HG02973 (cell line): ENCODE measurements at regions not wholly inside any gene's neighbourhood (a gene's known extent, or its start where the extent isn't known, plus 50 kb on each side); places are given as distances from the start of the nearest gene placed in this dataset.

Experiments used
- ATAC-seq: cut with Tn5 transposase; IDR thresholded peaks from one replicate; pipeline ENCODE4 v1.9.1; 2021; ENCODE audit warnings: moderate library complexity; ENCODE audit not compliant: unreplicated experiment

GRCh38 chr12:65651060-65651459, 173.2 kb upstream of the HMGA2 start:
- no peak for ATAC-seq

GRCh38 chr12:65653321-65653720, 171.0 kb upstream of the HMGA2 start:
- ATAC-seq: no peak

- ATAC-seq: no peak
Measured at GRCh38 chr12:65653946-65654629, 170.2 kb upstream of the HMGA2 start.

- no peak for ATAC-seq
Measured at GRCh38 chr12:65655074-65655493, 169.2 kb upstream of the HMGA2 start.

- ATAC-seq: no peak
Measured at GRCh38 chr12:65656156-65656882, 168.0 kb upstream of the HMGA2 start.

GRCh38 chr12:65656891-65657351, 167.4 kb upstream of the HMGA2 start:
- ATAC-seq: no peak

GRCh38 chr12:65657635-65658034, 166.6 kb upstream of the HMGA2 start:
- no peak for ATAC-seq

- no peak for ATAC-seq
Measured at GRCh38 chr12:65658360-65658759, 165.9 kb upstream of the HMGA2 start.

GRCh38 chr12:65659681-65660080, 164.6 kb upstream of the HMGA2 start:
- ATAC-seq: no peak

- ATAC-seq: no peak
Measured at GRCh38 chr12:65660096-65660495, 164.2 kb upstream of the HMGA2 start.

GRCh38 chr12:65660836-65661235, 163.4 kb upstream of the HMGA2 start:
- no peak for ATAC-seq

GRCh38 chr12:65662590-65662989, 161.7 kb upstream of the HMGA2 start:
- no peak for ATAC-seq

- no peak for ATAC-seq
Measured at GRCh38 chr12:65663097-65663496, 161.2 kb upstream of the HMGA2 start.

- ATAC-seq: no peak
Measured at GRCh38 chr12:65663648-65664047, 160.6 kb upstream of the HMGA2 start.

- no peak for ATAC-seq
Measured at GRCh38 chr12:65664715-65665250, 159.5 kb upstream of the HMGA2 start.

GRCh38 chr12:65665817-65666216, 158.5 kb upstream of the HMGA2 start:
- ATAC-seq: no peak

GRCh38 chr12:65666876-65667275, 157.4 kb upstream of the HMGA2 start:
- ATAC-seq: no peak

GRCh38 chr12:65667932-65668331, 156.4 kb upstream of the HMGA2 start:
- no peak for ATAC-seq

GRCh38 chr12:65668981-65669695, 155.1 kb upstream of the HMGA2 start:
- ATAC-seq: no peak

- ATAC-seq: no peak
Measured at GRCh38 chr12:65670775-65671174, 153.5 kb upstream of the HMGA2 start.

GRCh38 chr12:65672441-65672840, 151.8 kb upstream of the HMGA2 start:
- ATAC-seq: no peak
